HG02588 (cell line): ENCODE measurements at regions not wholly inside any gene's neighbourhood (a gene's known extent, or its start where the extent isn't known, plus 50 kb on each side); places are given as distances from the start of the nearest gene placed in this dataset.

Experiments used
- ATAC-seq: cut with Tn5 transposase; IDR thresholded peaks from one replicate; pipeline ENCODE4 v1.9.1; 2021; ENCODE audit warnings: mild to moderate bottlenecking, moderate library complexity; ENCODE audit not compliant: unreplicated experiment

DNA sequence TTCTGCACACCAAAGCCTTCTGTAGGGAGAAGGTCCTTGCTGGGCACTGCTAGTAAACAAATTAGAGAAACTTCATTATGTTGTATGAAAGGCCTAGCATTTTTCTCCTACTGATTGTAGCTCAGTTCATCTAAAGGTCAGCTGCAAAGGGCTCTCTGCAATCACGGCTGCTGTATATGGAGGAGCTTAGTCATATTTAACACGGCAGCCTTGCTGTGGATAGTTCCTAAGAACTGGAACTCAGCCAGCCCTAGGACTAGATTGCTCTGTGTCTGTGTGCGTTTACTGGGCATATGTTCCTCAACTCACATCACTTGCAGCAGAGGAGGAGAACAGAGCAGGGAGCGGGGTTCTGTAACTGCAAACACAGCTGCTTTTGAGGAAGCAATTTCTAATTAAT is 1103.9 kb upstream of the KLHL29 start:
- ATAC-seq, result no peak

DNA sequence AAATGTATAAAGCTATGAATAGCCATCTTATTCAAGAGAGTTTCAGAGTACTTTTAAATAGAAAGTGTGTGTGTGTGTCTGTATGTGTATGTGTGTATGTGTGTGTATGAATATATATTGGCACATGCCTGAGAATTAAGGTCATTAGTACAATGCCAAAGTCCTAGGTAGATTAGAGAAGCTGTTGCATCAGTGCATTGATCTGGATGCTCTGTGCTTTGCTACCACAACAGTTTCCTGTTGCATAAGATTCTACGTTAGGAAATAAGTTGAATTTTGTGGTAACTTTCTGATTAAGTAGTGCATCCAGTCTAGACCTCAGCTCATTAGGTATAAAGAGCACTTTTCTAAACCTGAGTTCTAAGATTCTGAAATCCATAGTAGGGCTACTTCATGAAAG is 1102.8 kb upstream of the KLHL29 start:
- ATAC-seq, result no peak

DNA sequence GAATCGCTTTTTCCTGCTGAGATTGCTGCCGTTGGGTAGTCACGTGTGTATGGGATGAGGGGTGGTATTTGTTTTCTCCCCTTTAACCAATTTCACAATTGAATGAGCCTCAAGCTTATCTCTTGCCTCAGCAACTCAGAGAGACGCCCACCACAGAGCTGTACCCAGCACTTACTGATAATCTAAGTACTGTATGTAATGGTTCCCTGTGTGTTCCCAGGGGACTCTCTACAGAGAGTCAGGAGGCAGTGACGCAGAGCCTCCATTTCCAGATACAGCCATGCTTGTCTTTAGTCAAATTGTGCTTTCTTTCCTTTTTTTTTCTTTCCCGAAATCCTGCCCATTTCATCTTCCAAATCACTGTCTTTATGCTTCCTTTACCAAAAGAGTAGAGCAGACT is 1102.1 kb upstream of the KLHL29 start:
- no peak for ATAC-seq

DNA sequence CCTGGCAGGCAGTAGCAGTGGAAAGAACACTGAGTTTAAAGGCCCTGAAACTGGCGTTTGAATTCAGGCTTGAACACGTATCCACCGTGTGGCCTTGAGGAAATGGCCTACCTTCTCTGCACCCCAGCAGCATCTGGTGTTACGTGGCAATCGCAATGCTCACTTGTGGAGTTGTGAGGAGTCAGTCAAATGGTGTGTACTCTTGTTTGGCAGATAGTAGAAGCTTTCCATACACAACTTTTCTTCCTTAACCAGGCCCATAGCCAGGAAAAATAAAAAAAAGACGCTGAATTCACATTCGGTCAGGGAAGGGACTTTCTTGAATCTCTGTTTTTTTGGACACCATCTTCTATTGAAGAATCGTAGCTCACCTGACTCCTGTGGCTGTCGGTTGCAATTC is 1101.5 kb upstream of the KLHL29 start:
- ATAC-seq, result no peak

DNA sequence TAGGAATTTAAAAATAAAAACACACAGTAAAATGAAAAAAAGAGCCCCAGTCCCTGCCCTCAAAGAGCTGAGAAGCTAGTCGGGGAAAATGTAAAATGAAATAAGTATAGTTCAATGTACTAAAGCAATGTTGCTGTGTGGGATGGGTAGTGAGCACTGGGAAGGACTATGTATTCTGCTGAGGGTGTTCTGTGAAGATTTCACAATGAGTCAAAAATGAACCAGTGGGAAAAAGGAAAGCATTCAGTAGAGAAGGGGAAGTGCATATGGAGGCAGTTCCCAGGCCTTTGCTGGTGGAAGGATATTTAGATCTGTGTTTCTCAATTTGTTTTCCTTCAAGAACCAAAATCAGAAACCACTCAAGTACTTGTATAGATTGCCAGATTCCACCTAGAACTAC is 1094.7 kb upstream of the KLHL29 start:
- ATAC-seq, result no peak

DNA sequence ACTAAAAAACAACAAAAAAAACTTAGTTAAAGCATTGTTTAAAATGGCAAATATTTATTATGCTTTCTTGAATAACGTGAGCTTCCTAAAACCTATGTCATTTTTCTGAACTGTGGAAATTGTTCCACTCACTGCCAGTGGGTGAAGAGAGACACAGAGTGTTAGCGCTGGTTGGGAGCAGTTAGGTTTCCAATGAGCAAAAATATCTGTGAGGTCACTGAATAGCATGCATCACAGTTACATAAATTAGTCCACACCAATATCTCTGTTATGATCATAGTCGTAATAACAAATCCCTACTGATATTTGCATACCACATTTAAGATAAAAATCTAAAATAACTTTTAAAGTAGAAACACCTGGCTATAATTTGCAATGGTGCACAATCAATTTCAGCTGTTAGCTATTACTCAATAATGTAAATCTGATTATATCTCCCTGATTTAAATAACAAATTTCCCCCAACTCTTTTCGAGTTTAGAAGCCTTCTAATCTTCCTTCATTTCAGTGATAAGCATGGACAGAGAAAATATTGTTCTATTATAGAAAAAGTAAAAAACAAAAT is 1094.0 kb upstream of the KLHL29 start:
- no peak for ATAC-seq

DNA sequence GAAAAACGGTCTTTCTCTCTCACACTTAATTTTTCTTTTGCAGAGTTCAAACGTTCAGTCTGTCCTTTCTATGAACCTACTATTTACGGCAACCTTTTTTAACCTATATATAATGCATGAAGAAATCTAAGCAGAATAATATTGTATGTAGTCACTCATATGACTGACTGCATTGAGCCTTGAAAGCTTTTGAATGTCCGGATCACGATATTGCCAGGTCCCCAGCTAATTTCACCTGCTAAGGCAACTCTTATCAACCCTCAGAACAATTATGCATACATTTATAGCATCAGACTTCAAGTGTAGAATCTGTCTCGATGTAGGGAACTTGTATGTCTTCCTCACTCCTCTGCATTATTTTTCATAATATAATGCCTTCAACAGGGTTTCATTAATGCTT is 1083.8 kb upstream of the KLHL29 start:
- no peak for ATAC-seq

DNA sequence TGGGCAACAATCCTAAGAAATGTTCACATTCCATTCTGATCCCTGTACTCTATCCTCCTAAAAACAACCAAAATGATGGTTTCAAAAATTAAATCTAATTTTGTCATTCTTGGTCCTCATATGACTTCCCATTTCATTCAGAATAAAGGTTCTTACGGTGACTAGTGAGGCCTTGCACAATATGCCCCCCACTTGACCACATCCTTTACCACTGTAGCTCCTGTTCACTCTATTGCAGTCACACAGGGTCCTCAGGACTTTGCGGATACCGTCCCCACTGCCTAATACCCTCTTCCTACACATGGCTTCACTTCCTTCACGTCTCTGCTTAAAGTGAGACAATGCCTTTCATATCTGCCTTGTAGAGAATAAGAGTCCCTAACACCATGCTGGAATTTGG is 1058.7 kb upstream of the KLHL29 start:
- no peak for ATAC-seq

DNA sequence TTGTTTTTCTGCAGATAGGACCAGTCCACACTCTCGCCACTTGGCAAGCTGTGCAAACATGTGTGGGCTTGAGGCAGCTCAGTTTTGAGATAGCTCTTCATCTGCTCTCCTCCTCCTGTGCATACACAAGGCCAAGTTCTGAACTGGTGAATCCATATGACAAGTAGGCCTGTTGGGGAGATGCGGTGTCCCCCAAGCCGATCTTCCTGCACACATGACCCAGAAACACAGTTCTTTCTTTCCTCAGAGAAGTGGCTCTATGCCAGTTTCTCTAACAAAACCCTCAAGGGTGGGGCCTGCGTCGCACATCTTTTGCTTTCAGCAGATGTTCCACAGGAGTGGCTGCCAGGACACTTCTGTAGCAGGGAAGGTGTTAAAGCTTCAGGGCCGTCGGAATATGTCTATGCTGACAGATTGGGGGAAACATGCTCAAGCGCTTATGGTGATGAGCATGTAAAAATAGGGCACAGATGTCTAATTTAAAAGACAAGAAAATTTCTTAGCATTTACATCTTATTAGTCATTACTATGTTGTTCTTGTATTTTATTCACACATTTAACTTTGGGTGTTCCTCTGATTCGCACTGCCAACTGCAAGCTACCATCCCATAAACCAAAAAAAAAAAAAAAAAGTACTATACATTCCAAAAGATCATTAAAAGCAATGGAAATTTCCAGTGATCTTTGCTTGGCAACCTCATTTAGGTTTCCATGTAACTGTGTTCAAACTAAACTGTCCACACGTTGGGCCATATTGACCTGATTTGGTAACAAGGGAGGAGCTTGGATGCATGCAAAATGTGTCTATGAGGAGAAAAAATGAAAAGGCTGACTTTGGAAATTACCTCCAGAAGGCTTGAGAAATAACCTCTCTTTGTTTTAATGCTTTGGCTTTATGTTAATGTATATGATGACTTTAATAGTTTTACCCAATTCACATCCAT is 1055.5 kb upstream of the KLHL29 start:
- ATAC-seq, result no peak

DNA sequence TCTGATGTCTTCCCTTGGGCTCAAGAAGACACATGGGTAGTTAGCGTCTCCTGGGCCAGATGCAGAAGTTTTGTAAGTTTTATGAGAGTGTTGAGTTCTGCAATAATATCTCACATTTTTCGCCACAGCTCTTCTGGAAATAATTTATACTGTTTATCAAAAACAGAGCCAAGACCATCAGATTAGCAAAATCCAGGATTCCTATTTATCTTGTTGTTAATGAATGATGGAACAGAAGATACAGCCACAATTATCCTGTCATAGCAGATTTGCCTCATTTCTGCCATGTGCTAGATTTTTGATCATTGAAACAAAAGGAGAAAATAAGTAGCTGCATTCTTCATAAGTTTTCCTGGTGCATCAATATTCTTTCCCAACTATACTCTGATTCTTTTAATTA is 1048.6 kb upstream of the KLHL29 start:
- no peak for ATAC-seq

DNA sequence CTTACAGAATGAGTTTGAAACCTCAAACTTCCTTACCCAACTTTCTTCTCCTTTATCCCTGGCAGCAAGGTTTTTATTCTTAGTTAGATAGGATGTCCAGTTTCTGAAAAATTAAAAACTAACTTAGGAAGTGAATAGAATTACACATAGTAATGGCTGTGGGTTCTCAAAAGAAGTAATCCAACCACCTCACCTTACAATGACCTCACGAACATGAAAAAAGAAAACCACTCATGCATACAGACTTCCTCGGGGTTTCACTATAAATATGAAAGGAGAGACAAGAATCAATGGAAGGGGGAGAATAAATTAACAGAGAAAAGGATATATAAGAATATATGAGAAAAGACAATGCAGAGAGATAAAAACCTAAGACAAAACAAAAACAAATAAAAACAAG is 1044.3 kb upstream of the KLHL29 start:
- no peak for ATAC-seq

DNA sequence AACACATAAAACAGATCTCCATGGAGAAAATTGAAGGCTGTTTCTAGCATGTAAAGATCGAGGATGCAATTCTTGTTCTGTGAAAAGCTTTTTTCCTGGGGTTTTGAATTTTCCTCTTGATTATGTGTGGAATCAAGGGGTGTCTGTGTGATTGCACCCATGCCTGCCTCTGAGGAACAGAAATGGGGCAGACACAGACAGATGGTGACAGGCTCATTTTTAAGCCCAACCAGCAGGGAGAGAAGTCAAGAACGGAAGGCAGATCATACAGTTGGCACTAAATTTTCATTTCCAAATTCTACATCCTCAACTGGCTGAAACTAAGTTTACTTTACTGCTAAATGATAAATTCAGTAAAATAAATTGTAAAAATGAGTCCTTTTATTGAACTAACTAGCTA is 1037.7 kb upstream of the KLHL29 start:
- ATAC-seq, result no peak

DNA sequence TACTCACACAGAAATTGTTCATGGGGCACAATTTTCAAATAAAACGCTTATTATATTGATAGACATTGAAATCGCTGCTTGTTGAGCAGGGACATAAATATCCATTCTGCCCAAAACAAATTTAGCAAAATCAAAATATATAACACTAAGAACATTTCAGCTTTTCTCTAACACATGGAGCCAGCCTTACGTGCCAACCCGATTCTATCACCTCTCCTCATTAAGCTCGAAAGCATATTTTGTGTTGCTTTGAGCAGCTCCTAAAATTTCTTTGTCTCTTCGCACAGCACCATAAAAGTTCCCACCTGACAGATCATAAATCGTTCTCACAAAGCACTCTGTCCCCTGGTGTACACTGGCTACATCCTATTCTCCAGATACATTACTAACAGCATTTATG is 1034.4 kb upstream of the KLHL29 start:
- no peak for ATAC-seq

DNA sequence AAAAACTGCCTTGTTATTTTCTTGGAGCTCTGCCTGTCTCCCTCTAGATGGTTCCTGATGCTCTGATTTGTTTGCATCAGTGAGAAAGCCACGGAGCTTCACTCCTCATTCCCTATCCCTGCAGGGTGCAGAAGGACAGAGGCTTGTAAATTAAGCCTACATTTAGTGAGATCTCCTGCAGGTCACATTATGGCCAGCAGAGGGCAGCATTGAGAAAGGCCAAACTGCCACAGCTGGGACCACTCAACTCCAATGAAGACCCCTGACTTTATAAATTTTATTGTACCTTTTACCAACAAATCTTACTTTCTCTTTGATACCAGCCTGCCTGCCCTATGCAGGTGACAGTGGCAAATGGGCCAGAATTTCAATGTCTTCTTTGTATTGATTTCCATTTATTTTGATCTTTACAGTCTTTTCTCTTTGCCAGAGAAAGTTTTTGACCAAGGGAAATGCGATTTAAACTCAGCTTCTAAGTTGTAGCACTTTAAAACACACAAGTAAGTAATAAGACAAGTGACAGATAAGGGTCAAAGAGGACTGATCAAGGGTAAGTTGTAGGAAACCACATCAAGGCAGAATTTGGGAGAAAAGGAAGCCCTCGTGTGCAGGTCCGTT is 1029.1 kb upstream of the KLHL29 start:
- peak; percentile 62 for ATAC-seq

DNA sequence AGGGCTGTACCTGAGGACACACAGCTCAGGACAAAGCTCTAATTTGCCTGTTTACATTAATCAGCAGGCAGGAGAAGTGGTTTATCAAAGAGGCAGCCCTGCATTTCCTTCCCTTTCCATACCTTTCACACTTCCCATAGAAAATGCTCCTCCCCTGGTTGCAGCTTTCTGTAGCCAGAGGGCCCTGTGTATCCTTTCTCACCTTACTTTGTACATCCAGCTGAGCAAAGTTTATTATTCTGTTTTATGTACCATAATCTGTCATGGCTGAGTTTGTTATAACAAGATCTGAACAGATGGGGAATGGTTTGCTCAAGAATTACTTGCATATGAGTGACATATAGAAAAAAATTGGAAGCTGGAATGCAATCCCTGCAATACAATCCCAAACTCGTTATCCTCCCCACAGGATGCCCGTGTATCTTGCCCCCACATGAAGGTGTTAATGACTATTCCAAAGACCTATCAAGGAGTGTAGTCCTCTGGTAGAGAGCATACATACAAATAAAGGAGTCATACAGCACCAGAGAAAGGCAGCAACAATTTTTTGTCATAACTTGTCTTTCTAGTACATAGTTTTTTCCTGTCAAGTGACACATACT is 1025.8 kb upstream of the KLHL29 start:
- ATAC-seq, result no peak

DNA sequence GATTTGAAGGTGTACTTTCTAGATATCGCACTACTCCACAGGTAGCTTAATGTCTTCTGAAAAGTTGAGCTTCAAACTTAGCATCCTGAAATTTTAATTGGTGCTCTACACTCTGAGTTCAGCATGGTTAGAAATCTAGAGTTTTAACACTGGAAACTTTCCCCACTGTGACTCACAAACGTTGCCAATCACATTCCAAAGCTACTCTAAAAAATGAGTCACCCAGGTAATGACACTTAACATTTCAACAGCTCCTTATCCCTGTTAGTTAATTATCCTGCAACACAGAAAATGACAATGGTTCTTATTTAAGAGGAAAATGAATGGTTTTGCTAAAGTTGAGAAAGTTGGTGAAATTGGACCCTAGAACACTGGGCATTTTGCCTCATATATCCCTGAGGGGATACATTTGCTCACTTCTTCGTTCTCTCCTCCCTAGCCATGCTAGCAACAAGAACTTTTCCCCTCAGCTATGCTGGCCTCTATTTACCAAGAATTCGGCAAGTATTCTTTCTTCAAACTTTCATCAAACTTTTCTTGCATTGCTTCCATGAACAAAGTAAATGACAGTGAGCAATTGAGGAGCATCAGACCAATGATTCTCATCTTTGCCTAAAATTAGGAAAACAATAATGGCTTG is 1024.1 kb upstream of the KLHL29 start:
- ATAC-seq, result no peak

DNA sequence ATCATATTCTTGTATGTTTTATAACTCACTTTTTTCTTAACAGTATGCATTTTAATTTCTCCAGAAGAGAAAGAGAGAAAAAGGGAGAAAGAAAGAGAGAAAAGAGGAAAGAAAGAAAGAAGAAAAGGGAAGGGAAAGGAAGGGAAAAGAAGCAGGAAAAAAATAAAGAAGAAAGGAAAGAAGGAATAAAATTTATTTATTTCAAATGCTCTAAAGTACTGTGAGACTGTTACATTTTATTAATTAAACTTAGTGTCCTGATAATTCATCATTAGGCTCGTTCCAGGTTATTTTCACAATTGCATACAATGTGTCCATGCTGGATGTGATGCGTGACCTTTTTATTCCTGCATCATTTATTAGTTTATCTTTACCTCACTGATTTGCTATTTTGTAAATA is 1023.4 kb upstream of the KLHL29 start:
- ATAC-seq, result no peak

DNA sequence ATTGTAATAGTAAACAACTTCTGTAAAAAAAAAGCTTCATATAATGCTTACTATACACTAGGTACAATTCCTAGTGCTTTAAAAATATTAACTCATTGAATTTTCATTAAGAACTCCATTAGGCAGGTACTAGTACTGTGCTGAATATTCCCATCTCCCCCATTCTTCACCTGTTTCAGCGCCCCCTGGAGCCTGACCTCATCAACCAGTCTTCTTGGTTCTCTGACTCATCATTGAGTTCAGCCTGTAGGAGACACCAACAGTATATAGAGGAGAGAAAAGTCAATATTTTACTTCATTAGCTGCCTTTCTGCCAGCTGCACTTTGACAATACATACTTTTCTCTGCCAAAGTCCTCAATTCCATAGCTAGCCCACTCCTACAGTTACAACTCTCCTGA is 1009.9 kb upstream of the KLHL29 start:
- no peak for ATAC-seq

DNA sequence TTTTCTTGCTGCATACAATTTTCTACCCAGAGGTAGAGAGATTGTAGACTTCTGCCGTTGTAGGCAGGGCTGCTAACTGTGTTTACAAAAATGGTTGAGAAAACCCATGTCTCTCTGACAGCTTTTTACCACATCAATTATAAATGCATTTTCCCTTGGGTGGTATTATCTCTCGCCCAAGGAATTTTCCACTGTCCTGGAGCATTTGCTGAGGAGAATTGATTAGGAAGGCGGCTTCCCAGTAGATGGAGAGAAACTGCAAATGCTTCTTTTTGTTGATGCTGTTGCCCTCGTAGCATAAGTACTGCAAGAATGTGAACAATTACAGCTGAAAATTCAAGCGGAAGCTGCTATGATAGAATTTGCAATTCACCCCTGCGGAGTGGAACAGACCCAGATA is 1007.7 kb upstream of the KLHL29 start:
- no peak for ATAC-seq

DNA sequence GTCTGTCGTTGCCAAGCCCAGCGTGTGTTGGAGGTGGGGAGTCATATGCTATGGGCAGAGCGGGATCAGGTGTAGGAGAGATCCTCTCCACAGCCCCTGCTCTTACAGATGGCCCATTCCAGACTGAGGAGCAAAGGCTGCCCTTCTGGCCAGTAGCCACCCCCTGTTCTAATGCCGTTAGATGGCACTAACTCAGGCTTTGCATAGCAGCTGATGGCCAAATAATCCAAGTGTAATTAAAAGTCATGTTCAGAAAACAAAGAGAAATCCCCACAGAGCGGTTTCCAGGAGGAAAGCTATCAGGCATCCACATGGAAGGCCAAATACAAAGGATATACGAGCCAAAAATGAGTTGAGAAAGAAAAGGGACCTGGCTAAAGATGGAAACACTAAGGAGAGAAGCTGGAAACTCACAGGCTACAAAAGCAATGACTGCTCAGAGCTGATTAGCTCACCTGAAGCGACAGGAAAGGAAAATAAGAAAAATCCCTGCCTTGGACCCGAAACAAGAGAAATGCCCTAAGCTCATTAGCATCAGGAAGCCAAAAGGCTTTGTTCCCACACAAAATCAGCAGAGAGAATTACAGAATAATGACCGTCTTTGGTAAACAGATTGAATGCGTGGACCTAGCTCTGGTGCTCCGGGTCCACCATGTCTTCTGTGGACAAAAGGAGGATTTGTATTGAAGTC is 1002.4 kb upstream of the KLHL29 start:
- ATAC-seq, result no peak

DNA sequence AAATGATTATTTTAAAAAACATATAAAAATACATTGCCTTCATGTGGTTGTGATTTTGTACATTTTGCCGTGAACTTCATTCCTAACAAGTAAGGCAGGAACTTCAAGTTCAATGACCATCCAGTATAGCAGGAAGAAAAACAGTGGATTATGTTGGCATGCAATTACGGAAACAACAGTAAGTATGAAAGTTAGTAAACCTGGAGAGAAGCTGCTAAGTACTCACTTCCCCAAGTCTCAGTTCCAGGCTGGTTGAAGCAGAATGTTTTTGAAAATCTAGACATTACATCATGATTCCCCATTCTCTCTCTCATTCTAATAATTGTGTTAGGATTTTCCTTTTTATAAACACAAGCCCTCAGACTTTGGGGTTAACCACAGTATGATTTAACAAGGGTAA is 987.1 kb upstream of the KLHL29 start:
- ATAC-seq, result no peak
